ENCODE measurements at regions not wholly inside any gene's neighbourhood (a gene's known extent, or its start where the extent isn't known, plus 50 kb on each side); places are given as distances from the start of the nearest gene placed in this dataset.

DNA sequence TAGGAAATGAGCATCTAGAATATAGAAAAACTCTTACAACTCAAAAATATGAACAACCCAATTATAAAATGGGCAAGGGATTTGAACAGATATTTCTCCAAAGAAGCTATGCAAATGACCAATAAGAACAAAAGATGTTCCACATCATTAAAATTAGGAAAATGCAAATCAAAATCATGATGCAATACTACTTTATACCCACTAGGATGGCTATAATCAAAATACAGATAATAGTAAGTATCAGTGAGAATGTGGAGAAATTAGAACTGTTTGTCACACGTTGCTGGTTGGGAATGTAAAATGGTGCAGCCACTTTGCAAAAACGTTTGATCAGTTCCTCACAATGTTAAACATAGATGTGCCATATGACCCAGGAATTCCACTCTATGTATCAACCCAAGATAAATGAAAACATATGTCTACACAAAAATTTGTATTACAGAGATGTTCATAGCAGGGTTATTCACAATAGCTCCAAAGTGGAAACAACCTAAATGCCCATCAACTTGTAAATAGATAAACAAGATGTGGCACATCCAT lies 558.4 kb downstream of the SLC4A3 start:
- DNase-seq: no peak

DNA sequence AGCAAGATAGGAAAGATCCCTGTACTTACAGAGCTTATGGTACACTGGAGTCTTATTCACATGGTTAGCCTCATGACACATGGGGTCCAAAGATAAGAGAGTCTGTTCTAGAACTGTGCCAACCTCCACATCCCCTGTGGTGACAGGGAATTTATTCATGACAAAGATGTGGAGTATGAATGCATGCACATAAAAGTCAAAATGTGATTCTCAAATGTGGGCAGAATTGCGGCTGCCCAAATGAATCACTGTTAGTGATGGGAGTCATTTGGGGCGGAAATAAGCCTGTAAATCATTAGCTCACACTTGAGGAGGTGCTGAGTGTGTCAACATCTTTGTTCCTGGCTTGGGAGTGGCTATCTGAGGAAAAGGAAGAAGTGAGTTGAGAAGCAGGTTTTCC lies 560.6 kb downstream of the SLC4A3 start:
- no peak for DNase-seq

DNA sequence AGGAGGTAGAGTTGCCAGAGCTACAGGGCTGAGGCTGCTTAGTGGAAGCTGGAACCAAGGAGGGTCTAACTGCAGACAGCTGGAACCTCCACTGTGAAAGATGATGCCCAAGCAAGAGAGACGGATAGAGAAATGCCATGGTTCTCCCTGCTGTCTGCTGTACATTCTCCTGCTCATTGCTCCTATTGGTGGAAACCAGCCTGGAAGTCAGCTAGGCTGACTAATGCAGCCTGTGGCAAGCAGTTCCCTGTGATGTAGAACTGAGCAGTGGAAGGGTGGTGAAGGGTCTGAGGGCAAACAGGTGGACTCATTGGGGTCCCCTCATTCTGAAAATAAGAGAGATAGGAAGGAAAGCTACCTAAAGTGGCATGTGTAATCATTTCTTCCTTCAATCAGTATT lies 563.6 kb downstream of the SLC4A3 start:
- no peak for DNase-seq

DNA sequence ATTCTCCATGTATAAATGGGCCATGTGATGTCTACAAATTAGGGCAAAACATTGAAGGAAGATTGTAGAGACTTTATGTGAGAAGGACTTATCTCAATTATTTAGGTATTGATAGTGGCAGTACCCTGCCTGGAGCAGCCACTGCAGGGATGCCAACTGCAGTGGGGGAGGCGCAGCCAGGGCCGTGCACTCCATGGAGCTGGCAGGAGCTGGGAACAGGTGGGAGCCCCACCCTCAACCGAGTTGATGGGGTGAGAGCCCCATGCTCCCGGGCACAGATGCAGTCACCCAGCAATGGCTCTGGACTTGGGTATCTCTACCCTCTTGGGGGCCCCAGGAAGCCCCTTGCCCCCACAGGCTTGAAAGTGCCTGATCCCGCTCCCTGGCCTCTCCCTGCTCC lies 564.3 kb downstream of the SLC4A3 start:
- DNase-seq: no peak

DNA sequence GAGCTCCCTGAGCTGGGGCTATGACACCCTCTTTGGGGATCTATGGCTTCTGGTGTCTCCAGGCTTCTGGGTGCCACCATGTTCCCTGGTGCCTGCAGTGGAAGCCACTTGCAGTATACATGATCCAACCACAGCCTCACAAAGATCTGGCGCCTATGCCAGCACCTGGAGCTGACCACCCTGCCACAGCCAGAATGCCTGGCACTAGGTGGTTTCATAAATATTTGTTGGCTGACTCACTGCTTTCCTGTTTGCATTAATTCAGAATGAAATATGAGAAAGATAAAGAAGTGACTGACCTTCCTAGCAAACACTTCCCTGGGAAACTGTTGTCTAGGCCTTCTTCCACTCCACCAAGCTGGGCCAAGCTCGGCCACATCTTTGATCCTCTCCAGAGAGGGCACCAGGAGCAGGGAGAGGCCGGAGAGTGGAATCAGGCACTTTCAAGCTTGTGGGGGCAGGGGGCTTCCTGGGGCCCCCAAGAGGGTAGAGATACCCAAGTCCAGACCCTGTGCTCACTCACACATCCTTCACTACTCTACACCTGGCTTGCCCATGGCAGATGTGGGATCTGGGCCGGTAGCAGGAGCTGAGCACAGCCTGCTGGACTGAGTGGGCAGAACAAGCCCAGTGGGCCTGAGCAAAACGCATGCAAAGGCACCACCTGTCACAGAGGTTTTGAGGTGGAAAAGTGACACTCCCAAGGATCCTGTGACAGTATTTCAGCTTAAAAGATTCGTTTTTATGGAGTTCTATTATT lies 565.7 kb downstream of the SLC4A3 start:
- DNase-seq: no peak

DNA sequence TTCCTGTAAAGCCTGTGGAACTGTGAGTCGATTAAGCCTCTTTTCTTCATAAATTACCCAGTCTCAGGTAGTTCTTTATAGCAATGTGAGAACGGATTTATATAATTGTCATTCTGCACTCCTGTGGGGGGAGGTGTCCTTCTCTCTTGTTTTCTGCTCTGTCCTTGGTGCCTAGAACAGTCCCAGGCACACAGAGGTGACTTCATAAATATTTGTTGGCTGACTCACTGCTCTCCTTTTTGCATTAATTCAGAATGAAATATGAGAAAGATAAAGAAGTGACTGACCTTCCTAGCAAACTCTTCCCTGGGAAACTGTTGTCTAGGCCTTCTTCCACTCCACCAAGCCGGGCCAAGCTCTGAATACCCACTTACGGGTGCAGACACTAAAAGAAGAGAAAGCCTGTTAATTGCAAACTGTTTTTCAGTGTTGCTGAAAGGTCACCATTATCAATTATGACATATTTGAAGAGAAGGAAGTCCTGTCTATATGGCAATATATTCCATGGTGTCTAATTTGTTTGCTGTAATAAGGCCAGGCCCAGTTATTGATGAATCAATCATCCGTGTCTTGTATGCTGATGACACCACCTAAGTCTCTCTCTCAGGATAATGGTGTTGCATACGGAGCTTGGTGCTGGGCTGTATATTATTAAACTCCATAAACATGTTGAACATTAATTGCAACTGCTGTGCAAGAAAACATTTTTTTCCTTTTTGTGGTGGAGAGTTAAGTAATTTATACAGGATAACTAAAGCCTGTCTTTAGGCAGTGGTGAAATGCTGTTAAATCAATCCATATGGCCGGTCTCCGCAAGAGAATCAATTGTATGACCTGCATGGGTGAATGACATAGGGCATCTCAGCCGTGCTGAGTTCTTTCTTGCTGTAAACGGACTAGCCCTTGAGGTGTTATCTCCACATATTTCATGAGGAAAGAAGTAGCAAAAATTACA lies 567.5 kb downstream of the SLC4A3 start:
- no peak for DNase-seq

DNA sequence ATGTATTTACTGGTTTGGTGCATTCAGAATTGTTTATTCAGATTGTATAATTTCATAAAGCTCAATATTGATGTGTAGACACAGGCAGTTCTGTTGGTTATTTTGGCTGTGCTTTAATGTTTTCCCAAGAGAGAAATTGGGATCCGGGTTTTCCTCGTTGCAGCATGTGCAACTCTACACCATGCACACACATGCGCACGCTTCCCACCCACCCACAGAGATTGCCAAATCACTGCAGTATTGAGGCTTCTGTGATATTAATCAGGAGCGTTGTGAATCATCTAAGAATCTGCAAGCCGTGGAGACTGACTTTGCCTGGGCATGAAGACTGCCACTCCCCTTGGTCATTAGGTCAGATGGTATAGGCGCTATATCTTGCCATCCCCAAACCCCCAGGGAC lies 571.5 kb downstream of the SLC4A3 start:
- no peak for DNase-seq

DNA sequence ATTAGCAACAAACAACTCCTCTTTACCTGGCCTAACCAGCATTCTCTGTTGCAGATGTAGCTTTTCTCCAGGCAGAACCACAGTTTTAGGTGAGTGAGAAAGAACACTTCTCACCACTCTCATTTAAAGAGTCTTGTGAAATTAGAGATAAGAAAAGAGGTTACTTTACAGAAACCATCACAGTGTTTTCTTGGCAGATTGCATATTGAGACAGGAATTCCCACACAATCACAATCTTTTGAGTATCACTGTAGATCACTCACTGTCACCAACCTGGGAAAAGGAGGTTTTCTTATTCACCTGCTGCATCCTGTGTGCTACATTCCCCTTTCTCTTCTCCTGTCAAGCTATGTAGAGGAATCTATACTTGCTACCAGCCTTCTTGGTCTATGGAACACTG lies 574.6 kb downstream of the SLC4A3 start:
- no peak for DNase-seq

DNA sequence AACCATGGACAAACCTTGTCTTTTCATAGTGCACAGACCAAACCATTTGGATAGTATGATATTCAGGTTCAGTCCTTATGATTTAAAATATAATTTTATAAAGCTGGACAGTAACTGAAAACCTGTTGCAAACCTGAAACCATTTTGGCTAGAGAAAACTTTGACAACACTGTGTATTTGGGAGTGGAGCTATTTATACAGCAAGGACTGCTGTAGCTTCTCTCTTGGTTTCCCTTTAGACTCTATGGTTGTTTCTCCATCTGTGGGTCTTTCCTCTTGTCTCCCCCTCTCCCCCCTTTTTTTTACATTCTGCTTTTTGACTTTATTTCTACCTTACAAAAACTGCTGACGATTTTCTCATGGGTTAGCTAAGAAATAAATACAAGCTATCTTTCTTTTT lies 581.7 kb downstream of the SLC4A3 start:
- no peak for DNase-seq

DNA sequence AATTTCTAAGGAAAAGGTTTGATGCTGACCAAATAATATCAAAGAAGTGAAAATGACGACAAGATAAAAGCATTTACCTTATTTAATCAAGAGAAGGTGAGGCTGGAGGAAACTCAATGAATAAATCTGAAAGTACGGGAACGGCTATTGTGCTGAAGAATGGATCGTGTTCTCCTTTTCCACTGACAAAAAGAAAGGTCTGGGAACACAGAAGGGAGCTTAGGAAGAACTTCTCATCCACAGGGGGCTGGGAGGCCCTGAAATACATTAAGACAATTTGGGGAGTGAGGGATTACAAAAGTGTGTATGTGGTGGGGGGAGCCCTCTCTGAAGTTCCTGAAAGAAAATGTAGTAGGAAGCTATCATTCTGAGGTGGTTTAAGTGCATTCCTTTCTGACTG lies 582.3 kb downstream of the SLC4A3 start:
- DNase-seq: no peak

DNA sequence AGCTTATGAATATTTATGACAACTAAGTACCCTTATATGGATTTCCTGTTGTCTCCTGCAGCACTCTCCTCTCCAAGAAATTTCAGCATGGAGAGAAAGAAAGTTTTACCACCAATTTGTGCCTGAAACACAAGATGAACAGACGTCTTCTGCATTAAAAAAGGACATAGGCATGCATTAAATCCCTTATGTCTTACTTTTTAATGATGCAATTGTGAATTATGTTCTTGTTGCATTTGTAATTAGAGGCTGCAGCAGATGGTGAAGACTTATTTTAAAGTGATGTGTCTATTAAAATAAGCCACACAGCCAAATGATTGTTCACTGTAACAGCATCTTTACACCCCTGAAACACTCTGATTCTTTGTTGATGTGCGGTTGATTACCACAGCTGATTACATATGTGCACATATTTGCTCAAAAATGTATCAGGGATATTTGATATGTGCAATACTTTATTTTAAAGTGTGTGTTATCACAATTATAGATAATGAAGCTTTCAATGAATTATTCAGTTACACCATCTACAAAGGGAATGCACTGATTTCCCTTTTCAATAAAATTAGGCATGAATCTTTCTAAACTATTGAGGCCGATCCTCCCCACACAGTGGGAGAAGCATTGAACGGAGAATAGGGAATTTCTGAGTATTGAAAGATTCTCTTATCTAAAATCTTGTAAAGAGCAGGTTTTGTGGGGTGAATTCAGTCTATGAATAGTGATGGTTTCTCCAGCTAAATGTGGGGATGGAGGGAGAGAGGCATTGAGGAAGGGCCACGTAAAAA lies 585.1 kb downstream of the SLC4A3 start:
- no peak for DNase-seq

DNA sequence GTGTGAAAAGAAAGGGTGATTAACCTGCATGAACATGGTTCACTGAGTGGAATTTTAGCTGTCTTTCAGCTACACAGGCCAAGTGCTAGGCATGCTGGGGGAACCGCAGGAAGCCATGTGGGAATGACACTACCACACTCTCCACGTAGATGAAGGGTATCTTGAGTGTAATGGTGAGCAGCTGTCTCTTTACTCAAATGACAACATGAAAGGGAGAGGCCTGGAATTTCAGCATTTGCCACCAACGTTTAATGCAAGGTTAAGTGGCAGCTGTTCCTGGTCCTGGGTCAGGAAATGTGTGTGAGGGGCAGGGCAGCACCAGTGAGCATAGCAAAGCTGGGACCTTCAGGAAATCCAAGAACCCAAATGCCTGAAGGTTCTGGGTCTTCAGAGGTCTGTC lies 588.4 kb downstream of the SLC4A3 start:
- DNase-seq: no peak

DNA sequence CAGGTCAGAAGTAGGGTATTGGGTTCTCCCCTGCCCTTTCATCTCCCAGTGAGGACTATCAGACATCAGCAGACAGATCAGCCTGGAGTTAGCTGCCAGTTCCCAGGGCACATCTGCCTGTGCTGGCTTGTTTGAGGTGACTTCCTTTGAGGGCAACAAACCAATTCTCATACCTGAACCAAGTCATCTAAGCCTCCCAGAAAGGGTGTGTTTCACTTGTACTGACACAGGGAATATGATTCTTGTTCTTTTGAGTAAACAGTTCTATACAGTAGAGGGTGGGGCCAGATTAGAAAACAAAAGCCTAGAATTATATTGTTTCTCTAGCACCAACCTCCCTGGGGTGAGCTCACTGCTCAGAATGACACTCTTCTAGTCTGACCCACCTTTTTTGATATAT lies 591.9 kb downstream of the SLC4A3 start:
- no peak for DNase-seq

DNA sequence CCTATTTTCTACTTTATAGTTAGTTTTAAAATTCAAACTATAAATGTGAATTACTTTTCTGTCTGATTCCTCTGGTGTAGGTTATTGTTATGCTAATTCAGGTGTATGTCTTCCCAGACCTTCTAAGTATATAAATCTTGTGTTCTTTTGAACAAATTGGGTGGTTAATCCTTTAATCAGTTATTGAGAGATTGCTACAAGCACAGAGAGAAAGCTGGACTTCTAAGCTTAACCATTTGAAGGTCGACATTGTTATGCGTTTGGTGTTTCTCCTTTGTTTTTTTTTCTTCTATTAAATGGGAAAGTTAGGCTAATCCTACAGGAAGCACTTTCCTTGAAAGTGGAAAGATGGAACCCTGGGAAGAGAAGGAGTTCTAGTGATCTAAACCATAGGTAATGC lies 592.6 kb downstream of the SLC4A3 start:
- DNase-seq: no peak

DNA sequence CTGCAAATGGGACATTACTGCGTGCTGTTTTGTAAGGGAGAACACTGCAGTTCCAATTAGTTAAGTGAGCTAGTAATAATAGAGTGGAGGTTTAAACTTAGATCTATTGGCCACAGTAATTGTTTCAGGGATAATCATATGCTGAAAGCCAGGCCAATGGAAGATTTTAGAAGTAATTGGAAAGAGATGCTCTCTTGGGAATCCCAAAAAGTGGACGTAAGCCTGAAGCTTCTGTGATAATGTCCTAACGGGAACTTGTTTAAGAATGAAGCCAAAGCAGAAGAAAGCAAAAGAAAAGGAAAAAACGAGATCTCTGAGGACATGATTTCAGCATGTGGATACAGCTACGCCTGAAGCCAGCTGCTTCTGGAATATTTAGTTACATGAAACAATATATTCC lies 594.6 kb downstream of the SLC4A3 start:
- no peak for DNase-seq

DNA sequence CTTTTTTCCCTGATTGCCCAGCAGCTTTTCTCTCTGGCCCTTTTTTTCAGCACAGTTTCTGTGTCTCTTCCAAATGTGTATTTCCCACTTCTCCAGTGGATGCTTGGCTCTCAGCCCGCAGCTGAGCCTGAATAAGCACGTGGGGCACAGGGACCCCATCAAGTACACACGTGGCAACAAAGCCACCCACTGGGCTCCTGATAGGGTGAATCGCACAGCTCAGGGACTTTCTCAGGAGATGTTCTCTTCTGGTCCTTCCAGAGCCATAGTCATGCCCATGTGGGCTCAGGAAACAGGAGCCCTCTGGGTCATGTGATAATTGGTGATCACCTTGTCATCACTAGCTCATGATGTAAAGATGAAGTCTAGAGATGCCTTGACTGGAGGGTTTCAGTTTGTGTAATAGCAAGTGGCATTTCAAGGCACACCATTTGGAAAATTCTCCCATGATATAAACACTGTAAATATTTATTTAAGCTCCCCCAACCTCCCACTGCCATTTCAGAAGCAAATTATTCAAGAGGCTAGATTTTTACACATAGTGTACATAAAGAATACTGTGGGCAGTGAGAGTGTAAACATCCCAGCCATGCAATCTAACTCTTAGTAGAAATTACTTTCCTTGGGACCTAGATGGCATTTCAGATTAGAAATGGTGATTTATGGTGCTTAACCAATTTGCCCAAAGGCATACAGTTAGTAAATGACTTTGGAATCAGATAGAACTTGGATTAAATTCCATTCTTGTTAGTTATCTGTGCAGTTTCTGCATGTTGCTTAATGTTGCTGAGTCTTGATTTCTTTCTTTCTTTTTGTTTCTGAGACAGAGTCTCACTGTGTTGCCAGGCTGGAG lies 597.5 kb downstream of the SLC4A3 start:
- DNase-seq: no peak

DNA sequence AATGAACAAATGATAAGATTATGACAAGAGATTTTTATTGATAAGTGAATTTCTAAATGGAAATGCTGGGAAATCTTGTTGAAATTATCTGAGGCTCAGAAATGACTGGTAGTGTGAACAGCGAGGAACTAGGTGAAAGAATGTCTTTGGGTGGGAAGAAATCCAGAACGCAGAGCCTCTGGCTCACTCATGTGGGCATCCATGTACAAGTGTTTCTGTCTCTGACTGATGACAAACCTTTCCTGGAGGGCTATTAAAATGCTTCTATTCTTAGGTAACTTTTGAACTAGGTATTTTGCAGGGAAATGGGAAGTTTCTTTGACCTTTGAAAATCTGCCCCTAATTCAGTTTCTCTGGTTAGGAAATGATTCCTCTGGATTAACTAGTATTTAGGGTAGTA lies 598.6 kb downstream of the SLC4A3 start:
- no peak for DNase-seq

DNA sequence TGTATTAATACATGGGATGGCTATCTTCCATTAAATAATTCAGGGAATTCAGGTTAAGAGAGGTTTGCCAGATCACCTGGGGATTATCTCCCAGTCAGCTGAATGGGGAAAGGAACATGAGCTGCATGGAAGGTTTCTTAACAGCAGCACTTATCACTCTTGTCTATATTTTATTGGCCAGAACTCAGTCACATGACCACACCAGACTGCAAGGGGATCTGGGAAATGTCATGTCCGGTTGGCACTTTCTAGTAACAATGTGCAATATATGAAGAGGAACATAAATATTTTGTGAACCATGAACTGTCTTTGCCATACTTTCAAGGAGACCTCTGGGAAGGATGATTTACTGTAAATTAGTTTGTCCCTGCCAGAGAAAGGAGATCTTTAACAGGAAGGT lies 599.1 kb downstream of the SLC4A3 start:
- no peak for DNase-seq

DNA sequence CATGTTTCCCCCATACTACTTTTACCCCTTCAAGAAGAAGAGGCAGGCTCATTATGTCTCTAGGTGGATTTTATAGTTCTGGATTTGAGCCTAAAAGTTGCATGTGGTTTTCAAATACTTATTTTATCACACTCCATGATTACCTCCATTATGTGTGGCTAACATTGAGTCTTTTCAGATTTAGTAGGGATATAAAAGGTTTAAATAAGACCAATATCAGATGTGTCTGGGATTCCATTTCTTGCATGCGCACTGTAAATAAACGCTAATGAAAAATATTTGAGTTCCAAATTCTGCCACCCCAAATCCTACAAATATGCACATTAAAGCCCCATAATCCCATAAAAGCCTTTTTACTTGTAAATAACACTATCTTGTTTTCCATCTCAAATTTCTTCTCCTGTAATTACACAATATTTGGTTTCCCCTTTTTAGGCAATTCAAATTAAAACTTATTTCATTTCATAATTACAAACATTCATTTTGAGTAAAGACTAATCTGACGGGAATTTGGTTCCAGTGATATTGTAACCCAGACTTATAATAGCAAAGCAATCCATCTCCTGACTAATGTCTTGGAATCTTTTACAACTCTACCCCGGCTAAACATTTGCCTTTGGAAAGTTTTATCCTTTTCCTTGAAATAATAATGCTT lies 600.0 kb downstream of the SLC4A3 start:
- no peak for DNase-seq

DNA sequence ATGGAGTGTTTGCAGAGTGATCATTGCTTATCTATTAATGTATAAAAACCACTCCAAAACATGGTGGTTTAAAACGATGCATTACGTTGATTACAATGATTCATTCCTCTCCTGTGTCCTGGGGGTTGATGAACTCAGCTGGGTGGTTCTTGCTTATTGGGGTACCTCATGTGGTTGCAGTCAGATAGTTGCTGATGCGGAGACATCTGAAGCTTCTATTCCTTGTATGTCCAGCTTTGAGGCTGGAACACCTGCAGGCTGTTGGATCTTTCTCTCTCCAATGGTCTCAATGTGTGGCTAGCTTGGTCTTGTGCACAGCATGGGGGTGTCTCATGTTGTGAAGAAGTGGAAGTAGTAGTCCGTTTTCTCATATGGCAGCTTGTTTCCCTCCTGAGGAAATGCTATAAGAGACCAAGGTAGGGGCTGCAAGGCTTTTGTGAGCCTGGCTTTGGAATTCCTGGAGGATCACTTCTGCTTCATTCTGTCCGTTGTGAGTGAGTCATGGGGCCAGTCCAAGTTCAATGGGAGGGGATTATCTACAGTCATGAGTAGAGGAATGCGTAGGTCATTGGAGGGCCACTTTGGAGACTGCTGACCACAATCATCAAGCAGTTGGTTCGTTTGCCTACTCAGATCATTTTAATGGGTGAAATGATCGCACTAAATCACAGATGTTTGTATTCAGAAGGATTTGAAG lies 601.0 kb downstream of the SLC4A3 start:
- DNase-seq: no peak

DNA sequence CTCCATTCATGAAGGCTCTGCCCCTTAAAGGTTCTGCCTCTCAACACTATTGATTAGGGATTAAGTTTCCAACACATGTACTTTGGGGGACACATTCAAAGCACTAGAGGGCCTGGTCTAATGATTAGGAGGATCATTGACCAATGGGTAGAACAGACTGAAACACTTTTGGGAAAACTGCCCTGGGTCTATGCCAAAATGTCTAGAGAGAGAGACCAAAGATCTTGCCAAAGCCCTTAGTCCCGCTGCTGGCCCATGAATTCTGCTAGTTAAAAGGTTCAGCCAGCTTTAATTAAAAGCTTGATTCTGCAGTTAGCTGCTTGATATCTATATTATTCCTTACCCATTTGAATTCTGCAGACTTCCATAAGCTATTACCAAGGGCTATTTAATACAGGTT lies 613.2 kb downstream of the SLC4A3 start:
- DNase-seq: no peak
